Mammary epithelial cell (primary cell): ENCODE measurements at regions not wholly inside any gene's neighbourhood (a gene's known extent, or its start where the extent isn't known, plus 50 kb on each side); places are given as distances from the start of the nearest gene placed in this dataset.

Experiments
- EZH2 ChIP-seq: IDR thresholded peaks from 2 replicates; pipeline ENCODE4 v1.6.1; 2012; ENCODE audit warnings: low read length, inconsistent platforms, borderline replicate concordance
- TF ChIP-seq, protein P1 (sequence below), 2 donors: IDR thresholded peaks in 1 of 2; conservative IDR thresholded peaks in 1 of 2; 2 replicates each; pipeline ENCODE4 v1.5.1; 2011 to 2012; ENCODE audit warnings: inconsistent platforms in 2 of 2, low read length in 2 of 2, mild to moderate bottlenecking in 2 of 2, control low read depth in 1 of 2, low read depth in 1 of 2; ENCODE audit not compliant: insufficient read depth in 1 of 2; ENCODE audit errors: extremely low read depth in 1 of 2

DNA sequence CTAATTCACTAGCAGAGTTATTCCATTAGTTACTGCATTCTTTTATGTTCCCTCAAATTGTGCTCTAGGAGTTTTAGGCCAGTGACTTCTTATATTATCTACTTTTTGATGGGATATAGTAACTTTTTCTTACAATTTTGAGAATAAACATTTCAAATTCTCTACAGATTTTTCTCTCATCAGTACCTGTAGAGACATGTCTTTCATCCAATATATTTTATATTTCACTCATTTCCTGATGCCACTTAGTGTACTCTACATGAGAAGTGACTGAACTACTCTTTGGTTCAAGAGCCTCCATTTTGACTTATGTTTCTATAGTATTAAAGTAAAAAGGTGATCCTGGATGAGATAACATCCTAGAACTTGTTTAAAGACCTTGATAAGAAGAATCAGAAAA lies 108.5 kb downstream of the ELOVL4 start:
- TF ChIP-seq, protein P1, sequence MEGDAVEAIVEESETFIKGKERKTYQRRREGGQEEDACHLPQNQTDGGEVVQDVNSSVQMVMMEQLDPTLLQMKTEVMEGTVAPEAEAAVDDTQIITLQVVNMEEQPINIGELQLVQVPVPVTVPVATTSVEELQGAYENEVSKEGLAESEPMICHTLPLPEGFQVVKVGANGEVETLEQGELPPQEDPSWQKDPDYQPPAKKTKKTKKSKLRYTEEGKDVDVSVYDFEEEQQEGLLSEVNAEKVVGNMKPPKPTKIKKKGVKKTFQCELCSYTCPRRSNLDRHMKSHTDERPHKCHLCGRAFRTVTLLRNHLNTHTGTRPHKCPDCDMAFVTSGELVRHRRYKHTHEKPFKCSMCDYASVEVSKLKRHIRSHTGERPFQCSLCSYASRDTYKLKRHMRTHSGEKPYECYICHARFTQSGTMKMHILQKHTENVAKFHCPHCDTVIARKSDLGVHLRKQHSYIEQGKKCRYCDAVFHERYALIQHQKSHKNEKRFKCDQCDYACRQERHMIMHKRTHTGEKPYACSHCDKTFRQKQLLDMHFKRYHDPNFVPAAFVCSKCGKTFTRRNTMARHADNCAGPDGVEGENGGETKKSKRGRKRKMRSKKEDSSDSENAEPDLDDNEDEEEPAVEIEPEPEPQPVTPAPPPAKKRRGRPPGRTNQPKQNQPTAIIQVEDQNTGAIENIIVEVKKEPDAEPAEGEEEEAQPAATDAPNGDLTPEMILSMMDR (conservative IDR thresholded peaks at IDR 0.05 in 1 of 2, IDR thresholded peaks at IDR 0.05 in 1 of 2; ENCODE audit: extremely low read depth in 1 of 2, insufficient read depth in 1 of 2, low read depth in 1 of 2, low read length in 2 of 2), result no peak
- no peak for TF ChIP-seq EZH2
